ENCODE measurements at regions not wholly inside any gene's neighbourhood (a gene's known extent, or its start where the extent isn't known, plus 50 kb on each side); places are given as distances from the start of the nearest gene placed in this dataset.

DNA sequence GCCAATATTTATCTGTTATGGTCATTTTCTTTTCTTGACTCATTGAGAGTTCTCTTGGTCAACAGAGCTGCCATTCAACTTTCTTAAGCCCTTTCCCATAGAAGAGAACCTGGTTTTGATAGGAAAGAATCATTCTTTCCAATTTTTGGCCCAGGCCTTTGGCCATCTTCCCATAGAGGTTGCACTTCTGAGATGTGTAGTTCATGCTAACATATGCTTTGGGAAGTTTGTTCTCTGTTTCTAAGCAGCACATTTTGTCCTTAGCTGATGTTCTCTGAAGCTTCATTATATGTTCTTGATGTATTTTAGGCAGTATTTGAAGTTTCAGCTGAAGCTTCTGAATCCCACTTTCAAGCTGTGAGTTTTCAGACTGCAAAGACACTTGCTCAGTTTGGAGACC, 161.1 kb downstream of the VEGFC start:
- DNase-seq (ENCODE audit: low spot score): no peak
